Liver (tissue), 3 donors: ENCODE measurements at regions not wholly inside any gene's neighbourhood (a gene's known extent, or its start where the extent isn't known, plus 50 kb on each side); places are given as distances from the start of the nearest gene placed in this dataset.

Experiments used
- FOXA1 ChIP-seq: IDR thresholded peaks from 2 replicates; pipeline ENCODE4 v1.6.1; 2016; ENCODE audit warnings: antibody characterized with exemption
- GABPA ChIP-seq, 2 donors: IDR thresholded peaks in 1 of 2; conservative IDR thresholded peaks in 1 of 2; 2 replicates each; pipeline ENCODE4 v1.6.1; 2016; ENCODE audit warnings: antibody characterized with exemption in 2 of 2, mild to moderate bottlenecking in 1 of 2, moderate library complexity in 1 of 2
- JUND ChIP-seq, 2 donors: IDR thresholded peaks; 2 replicates each; pipeline ENCODE4 v1.6.1; 2016; ENCODE audit warnings: antibody characterized with exemption in 2 of 2
- RAD21 ChIP-seq, 2 donors: IDR thresholded peaks; 2 replicates each; pipeline ENCODE4 v1.6.1; 2016; ENCODE audit warnings: antibody characterized with exemption in 2 of 2, mild to moderate bottlenecking in 2 of 2
- RXRA ChIP-seq, 2 donors: IDR thresholded peaks; 2 replicates each; pipeline ENCODE4 v1.6.1; 2017 to 2018; ENCODE audit warnings: antibody characterized with exemption in 2 of 2, mild to moderate bottlenecking in 1 of 2
- SP1 ChIP-seq: IDR thresholded peaks from 2 replicates; pipeline ENCODE4 v1.6.1; 2018; ENCODE audit warnings: antibody characterized with exemption, mild to moderate bottlenecking
- TAF1 ChIP-seq: conservative IDR thresholded peaks from 2 replicates; pipeline ENCODE4 v1.6.1; 2016; ENCODE audit warnings: antibody characterized with exemption, mild to moderate bottlenecking
- YY1 ChIP-seq: IDR thresholded peaks from 2 replicates; pipeline ENCODE4 v1.6.1; 2016; ENCODE audit warnings: antibody characterized with exemption, mild to moderate bottlenecking
- TF ChIP-seq, protein P1 (sequence below): fragments of 150-350 bp; IDR thresholded peaks from 2 replicates; pipeline ENCODE4 v1.5.1; 2017; ENCODE audit warnings: improper control_type of control experiment, low read depth, low read length; ENCODE audit not compliant: missing input control
- TF ChIP-seq, protein P2 (sequence below): IDR thresholded peaks from 2 replicates; pipeline ENCODE4 v1.6.1; 2016; ENCODE audit warnings: antibody characterized with exemption, mild to moderate bottlenecking
- TF ChIP-seq, protein P3 (sequence below): IDR thresholded peaks from 2 replicates; pipeline ENCODE4 v1.6.1; 2016; ENCODE audit warnings: antibody characterized with exemption
- TF ChIP-seq, protein P4 (sequence below): IDR thresholded peaks from 2 replicates; pipeline ENCODE4 v1.6.1; 2016; ENCODE audit warnings: antibody characterized with exemption
- donor health status: healthy.
- donor health status: healthy.

DNA sequence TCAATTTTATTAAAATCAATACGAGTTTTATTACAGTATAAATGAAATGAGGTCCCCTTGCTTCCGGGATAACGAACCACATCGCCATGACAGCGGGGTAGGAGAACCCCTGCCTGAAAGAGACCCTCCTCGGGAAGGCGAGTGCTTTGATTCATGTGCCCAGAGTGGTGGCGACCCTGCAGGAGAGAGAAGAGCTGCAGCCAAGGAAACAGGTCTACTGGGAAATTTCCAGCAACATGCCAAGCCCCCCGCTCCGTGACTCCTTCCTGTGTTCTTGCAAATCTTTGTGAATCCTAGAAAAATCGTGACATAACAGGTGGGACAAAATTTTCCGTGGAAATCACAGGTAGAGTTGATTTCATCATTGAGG lies 162.5 kb downstream of the WSCD1 start:
- TF ChIP-seq, protein P1, sequence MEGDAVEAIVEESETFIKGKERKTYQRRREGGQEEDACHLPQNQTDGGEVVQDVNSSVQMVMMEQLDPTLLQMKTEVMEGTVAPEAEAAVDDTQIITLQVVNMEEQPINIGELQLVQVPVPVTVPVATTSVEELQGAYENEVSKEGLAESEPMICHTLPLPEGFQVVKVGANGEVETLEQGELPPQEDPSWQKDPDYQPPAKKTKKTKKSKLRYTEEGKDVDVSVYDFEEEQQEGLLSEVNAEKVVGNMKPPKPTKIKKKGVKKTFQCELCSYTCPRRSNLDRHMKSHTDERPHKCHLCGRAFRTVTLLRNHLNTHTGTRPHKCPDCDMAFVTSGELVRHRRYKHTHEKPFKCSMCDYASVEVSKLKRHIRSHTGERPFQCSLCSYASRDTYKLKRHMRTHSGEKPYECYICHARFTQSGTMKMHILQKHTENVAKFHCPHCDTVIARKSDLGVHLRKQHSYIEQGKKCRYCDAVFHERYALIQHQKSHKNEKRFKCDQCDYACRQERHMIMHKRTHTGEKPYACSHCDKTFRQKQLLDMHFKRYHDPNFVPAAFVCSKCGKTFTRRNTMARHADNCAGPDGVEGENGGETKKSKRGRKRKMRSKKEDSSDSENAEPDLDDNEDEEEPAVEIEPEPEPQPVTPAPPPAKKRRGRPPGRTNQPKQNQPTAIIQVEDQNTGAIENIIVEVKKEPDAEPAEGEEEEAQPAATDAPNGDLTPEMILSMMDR, result no peak
- TF ChIP-seq, protein P2, sequence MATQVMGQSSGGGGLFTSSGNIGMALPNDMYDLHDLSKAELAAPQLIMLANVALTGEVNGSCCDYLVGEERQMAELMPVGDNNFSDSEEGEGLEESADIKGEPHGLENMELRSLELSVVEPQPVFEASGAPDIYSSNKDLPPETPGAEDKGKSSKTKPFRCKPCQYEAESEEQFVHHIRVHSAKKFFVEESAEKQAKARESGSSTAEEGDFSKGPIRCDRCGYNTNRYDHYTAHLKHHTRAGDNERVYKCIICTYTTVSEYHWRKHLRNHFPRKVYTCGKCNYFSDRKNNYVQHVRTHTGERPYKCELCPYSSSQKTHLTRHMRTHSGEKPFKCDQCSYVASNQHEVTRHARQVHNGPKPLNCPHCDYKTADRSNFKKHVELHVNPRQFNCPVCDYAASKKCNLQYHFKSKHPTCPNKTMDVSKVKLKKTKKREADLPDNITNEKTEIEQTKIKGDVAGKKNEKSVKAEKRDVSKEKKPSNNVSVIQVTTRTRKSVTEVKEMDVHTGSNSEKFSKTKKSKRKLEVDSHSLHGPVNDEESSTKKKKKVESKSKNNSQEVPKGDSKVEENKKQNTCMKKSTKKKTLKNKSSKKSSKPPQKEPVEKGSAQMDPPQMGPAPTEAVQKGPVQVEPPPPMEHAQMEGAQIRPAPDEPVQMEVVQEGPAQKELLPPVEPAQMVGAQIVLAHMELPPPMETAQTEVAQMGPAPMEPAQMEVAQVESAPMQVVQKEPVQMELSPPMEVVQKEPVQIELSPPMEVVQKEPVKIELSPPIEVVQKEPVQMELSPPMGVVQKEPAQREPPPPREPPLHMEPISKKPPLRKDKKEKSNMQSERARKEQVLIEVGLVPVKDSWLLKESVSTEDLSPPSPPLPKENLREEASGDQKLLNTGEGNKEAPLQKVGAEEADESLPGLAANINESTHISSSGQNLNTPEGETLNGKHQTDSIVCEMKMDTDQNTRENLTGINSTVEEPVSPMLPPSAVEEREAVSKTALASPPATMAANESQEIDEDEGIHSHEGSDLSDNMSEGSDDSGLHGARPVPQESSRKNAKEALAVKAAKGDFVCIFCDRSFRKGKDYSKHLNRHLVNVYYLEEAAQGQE, result no peak
- TF ChIP-seq FOXA1 (no peak), SP1 (no peak), YY1 (no peak), JUND (IDR thresholded peaks at IDR 0.05) (no peak), RXRA (IDR thresholded peaks at IDR 0.05) (no peak), GABPA (IDR thresholded peaks at IDR 0.05 in 1 of 2, conservative IDR thresholded peaks at IDR 0.05 in 1 of 2) (no peak), TAF1 (no peak), RAD21 (IDR thresholded peaks at IDR 0.05) (no peak)
- TF ChIP-seq, protein P3, sequence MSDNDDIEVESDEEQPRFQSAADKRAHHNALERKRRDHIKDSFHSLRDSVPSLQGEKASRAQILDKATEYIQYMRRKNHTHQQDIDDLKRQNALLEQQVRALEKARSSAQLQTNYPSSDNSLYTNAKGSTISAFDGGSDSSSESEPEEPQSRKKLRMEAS, result no peak
- TF ChIP-seq, protein P4, sequence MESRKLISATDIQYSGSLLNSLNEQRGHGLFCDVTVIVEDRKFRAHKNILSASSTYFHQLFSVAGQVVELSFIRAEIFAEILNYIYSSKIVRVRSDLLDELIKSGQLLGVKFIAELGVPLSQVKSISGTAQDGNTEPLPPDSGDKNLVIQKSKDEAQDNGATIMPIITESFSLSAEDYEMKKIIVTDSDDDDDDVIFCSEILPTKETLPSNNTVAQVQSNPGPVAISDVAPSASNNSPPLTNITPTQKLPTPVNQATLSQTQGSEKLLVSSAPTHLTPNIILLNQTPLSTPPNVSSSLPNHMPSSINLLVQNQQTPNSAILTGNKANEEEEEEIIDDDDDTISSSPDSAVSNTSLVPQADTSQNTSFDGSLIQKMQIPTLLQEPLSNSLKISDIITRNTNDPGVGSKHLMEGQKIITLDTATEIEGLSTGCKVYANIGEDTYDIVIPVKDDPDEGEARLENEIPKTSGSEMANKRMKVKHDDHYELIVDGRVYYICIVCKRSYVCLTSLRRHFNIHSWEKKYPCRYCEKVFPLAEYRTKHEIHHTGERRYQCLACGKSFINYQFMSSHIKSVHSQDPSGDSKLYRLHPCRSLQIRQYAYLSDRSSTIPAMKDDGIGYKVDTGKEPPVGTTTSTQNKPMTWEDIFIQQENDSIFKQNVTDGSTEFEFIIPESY, result no peak
